Activated T-cell treated with anti-CD3 and anti-CD28 coated beads, Interleukin-2, amount 50 U/mL, for 4 hours (primary cell): ENCODE measurements at regions not wholly inside any gene's neighbourhood (a gene's known extent, or its start where the extent isn't known, plus 50 kb on each side); places are given as distances from the start of the nearest gene placed in this dataset.

Experiments
- ATAC-seq, 2 donors: fragments of 200-7000 bp; cut with Tn5 transposase; one replicate each; pipeline ENCODE4 v1.10.0; 2021
- DNase-seq: peaks from one replicate; pipeline ENCODE4 v3.0.0-alpha.2; 2020
- H3K27me3 Mint-ChIP-seq: one replicate; pipeline ENCODE4 v1.8.0; 2021; ENCODE audit warnings: low read depth, mixed read lengths
- H3K36me3 Mint-ChIP-seq: one replicate; pipeline ENCODE4 v1.8.0; 2022; ENCODE audit warnings: mixed read lengths; ENCODE audit not compliant: insufficient read depth
- H3K4me1 Mint-ChIP-seq: one replicate; pipeline ENCODE4 v1.8.0; 2021; ENCODE audit warnings: low read depth, mixed read lengths
- H3K4me3 Mint-ChIP-seq: one replicate; pipeline ENCODE4 v1.8.0; 2021; ENCODE audit warnings: mild to moderate bottlenecking, moderate library complexity, mixed read lengths
- H3K9me3 Mint-ChIP-seq: one replicate; pipeline ENCODE4 v1.8.0; 2021; ENCODE audit warnings: mixed read lengths

GRCh38 chr4:18931643-18932377 is 910.3 kb upstream of the LCORL start:
- no peak for DNase-seq
- Mint-ChIP-seq H3K36me3 (no peaks in the 10 kb centered on the region), H3K9me3 (peaks cover 12% of the 10 kb centered on the region), H3K4me3 (no peak overlapping the region), H3K4me1 (no peaks in the 10 kb centered on the region), H3K27me3 (no peaks in the 10 kb centered on the region)
- ATAC-seq: no peak

GRCh38 chr4:18930487-18930886 is 908.9 kb upstream of the LCORL start:
- no peak overlapping the region for H3K4me3 Mint-ChIP-seq
- no peaks in the 10 kb centered on the region for H3K27me3 Mint-ChIP-seq

GRCh38 chr4:18923496-18924161 is 902.1 kb upstream of the LCORL start:
- Mint-ChIP-seq H3K27me3 (no peaks in the 10 kb centered on the region), H3K36me3 (no peaks in the 10 kb centered on the region), H3K4me1 (no peaks in the 10 kb centered on the region), H3K4me3 (no peak overlapping the region), H3K9me3 (peaks cover 11% of the 10 kb centered on the region)
- ATAC-seq: no peak
- DNase-seq: no peak

More at GRCh38 chr4:18930487-18930886, 908.9 kb upstream of the LCORL start:
- DNase-seq (no peak), ATAC-seq (no peak)
- Mint-ChIP-seq H3K9me3 (peaks cover 8% of the 10 kb centered on the region), H3K36me3 (no peaks in the 10 kb centered on the region), H3K4me1 (no peaks in the 10 kb centered on the region)

GRCh38 chr4:18917689-18918088 is 896.1 kb upstream of the LCORL start:
- no peak overlapping the region for H3K4me3 Mint-ChIP-seq
- no peaks in the 10 kb centered on the region for H3K4me1 Mint-ChIP-seq
- H3K9me3 Mint-ChIP-seq: peaks cover 17% of the 10 kb centered on the region
- no peaks in the 10 kb centered on the region for H3K36me3 Mint-ChIP-seq
- DNase-seq (no peak), ATAC-seq (no peak)
- H3K27me3 Mint-ChIP-seq: no peaks in the 10 kb centered on the region

- Mint-ChIP-seq H3K36me3 (no peaks in the 10 kb centered on the region), H3K27me3 (no peaks in the 10 kb centered on the region), H3K4me3 (no peak overlapping the region), H3K4me1 (no peaks in the 10 kb centered on the region), H3K9me3 (peaks cover 16% of the 10 kb centered on the region)
- ATAC-seq (no peak), DNase-seq (no peak)
These were observed 892.6 kb upstream of the LCORL start for GRCh38 chr4:18914182-18914581.

- Mint-ChIP-seq H3K4me3 (no peak overlapping the region), H3K27me3 (no peaks in the 10 kb centered on the region), H3K4me1 (no peaks in the 10 kb centered on the region), H3K36me3 (no peaks in the 10 kb centered on the region), H3K9me3 (peaks cover 8% of the 10 kb centered on the region)
- ATAC-seq (no peak), DNase-seq (no peak)
These were observed 873.4 kb upstream of the LCORL start for GRCh38 chr4:18894928-18895327.

- no peak overlapping the region for H3K4me3 Mint-ChIP-seq
- H3K27me3 Mint-ChIP-seq: no peaks in the 10 kb centered on the region
- no peak for DNase-seq
- no peaks in the 10 kb centered on the region for H3K4me1 Mint-ChIP-seq
- H3K9me3 Mint-ChIP-seq: peaks cover 3% of the 10 kb centered on the region
- no peak for ATAC-seq
- H3K36me3 Mint-ChIP-seq: no peaks in the 10 kb centered on the region
These were observed 860.9 kb upstream of the LCORL start for GRCh38 chr4:18882468-18882867.

GRCh38 chr4:18881556-18881955 is 860.0 kb upstream of the LCORL start:
- Mint-ChIP-seq H3K27me3 (no peaks in the 10 kb centered on the region), H3K36me3 (no peaks in the 10 kb centered on the region), H3K9me3 (peaks cover 3% of the 10 kb centered on the region), H3K4me1 (no peaks in the 10 kb centered on the region), H3K4me3 (no peak overlapping the region)
- ATAC-seq (no peak), DNase-seq (no peak)

GRCh38 chr4:18880871-18881270 is 859.3 kb upstream of the LCORL start:
- Mint-ChIP-seq H3K36me3 (no peaks in the 10 kb centered on the region), H3K27me3 (no peaks in the 10 kb centered on the region), H3K4me1 (no peaks in the 10 kb centered on the region), H3K4me3 (no peak overlapping the region), H3K9me3 (peaks cover 3% of the 10 kb centered on the region)
- DNase-seq (no peak), ATAC-seq (no peak)

- no peaks in the 10 kb centered on the region for H3K27me3 Mint-ChIP-seq
- no peaks in the 10 kb centered on the region for H3K4me1 Mint-ChIP-seq
- H3K4me3 Mint-ChIP-seq: no peak overlapping the region
- H3K36me3 Mint-ChIP-seq: no peaks in the 10 kb centered on the region
- no peak for DNase-seq
- ATAC-seq: no peak
- peaks cover 7% of the 10 kb centered on the region for H3K9me3 Mint-ChIP-seq
These were observed 857.0 kb upstream of the LCORL start for GRCh38 chr4:18878561-18878960.

- H3K9me3 Mint-ChIP-seq: peaks cover 5% of the 10 kb centered on the region
- H3K27me3 Mint-ChIP-seq: no peaks in the 10 kb centered on the region
- ATAC-seq (no peak), DNase-seq (no peak)
- no peaks in the 10 kb centered on the region for H3K4me1 Mint-ChIP-seq
- H3K36me3 Mint-ChIP-seq: no peaks in the 10 kb centered on the region
- no peak overlapping the region for H3K4me3 Mint-ChIP-seq
These were observed 847.6 kb upstream of the LCORL start for GRCh38 chr4:18869166-18869565.

- Mint-ChIP-seq H3K4me3 (no peak overlapping the region), H3K36me3 (no peaks in the 10 kb centered on the region), H3K27me3 (no peaks in the 10 kb centered on the region), H3K9me3 (peaks cover 6% of the 10 kb centered on the region), H3K4me1 (no peaks in the 10 kb centered on the region)
- DNase-seq (no peak), ATAC-seq (no peak)
These were observed 839.4 kb upstream of the LCORL start for GRCh38 chr4:18860836-18861530.

- no peaks in the 10 kb centered on the region for H3K27me3 Mint-ChIP-seq
- peaks cover 13% of the 10 kb centered on the region for H3K9me3 Mint-ChIP-seq
- H3K36me3 Mint-ChIP-seq: no peaks in the 10 kb centered on the region
- no peaks in the 10 kb centered on the region for H3K4me1 Mint-ChIP-seq
- H3K4me3 Mint-ChIP-seq: no peak overlapping the region
- no peak for ATAC-seq
- DNase-seq: no peak
These were observed 837.9 kb upstream of the LCORL start for GRCh38 chr4:18859468-18859867.

GRCh38 chr4:18858229-18858922 is 836.8 kb upstream of the LCORL start:
- Mint-ChIP-seq H3K4me1 (no peaks in the 10 kb centered on the region), H3K36me3 (no peaks in the 10 kb centered on the region), H3K27me3 (no peaks in the 10 kb centered on the region), H3K9me3 (peaks cover 15% of the 10 kb centered on the region), H3K4me3 (no peak overlapping the region)
- no peak for DNase-seq
- ATAC-seq: no peak
